COLO668 (cell line): ENCODE measurements at regions not wholly inside any gene's neighbourhood (a gene's known extent, or its start where the extent isn't known, plus 50 kb on each side); places are given as distances from the start of the nearest gene placed in this dataset.
"Not testable (repeated sequence)": the region's sequence is repeated elsewhere in the genome, so short reads cannot be mapped to it uniquely, and the experiment has no call there.

Experiments
- DNase-seq: peaks from one replicate; lab custom pipeline; 2025; ENCODE audit not compliant: unreplicated experiment; lab: John Stamatoyannopoulos, UW

GRCh38 chr7:4436936-4437335 is 245.2 kb upstream of the FOXK1 start:
- DNase-seq = no peak

DNA sequence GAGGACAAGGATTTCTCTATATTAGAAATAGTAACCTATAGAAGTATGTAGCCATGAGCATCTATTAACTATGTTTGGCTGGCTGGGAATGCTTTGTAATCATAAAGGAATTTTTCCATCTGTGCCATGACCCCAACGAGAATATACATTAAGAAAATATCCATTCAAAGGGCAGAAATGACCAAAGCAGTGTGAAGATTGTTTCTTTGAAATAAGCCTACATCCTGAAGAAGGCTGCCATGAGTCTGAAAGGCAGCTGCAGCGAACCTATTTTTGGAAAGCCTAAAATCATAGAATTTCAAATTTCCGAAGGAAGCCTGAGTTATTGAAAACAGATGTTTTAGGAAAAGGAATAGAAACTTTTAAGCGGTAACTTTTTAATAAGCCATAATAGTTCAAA is 244.2 kb upstream of the FOXK1 start:
- DNase-seq = no peak

DNA sequence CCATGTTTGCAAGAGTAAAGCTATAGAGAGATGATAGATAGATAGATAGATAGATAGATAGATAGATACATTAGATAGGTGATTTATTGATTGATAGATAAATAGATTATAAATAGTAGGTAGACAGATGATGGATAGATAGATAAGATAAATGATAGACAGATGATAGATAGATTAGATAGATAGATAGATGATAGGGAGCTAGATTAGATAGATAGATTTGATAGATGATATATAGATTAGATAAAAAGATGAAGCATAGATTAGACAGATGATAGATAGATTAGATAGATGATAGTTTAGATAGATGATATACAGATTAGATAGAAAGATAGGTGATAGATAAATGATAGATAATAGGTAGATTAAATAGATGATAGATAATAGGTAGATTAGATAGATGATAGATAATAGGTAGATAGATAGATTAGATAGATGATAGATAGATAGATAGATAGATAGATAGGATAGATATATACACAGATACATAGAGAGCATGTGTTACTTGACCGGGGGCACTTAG is 243.3 kb upstream of the FOXK1 start:
- no peak for DNase-seq

DNA sequence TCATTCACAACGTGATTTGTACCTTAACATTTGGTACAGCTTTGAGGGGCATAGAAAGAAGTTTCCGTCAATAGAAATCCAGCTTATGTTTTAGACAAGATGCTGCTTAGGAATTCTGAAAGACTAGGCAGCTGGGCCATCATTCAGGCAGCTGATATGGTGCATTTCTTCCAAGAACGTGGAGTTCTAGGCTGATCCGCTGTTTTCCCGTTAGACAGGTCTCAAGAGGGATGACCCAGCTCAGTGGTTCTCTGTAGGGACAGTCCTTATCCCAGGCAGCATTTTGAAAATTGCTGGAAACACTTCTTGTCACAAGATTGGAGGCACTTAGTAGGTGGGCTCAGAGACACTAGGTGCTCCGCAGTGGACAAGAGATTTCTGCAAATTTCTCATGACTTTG is 242.7 kb upstream of the FOXK1 start:
- DNase-seq = no peak

DNA sequence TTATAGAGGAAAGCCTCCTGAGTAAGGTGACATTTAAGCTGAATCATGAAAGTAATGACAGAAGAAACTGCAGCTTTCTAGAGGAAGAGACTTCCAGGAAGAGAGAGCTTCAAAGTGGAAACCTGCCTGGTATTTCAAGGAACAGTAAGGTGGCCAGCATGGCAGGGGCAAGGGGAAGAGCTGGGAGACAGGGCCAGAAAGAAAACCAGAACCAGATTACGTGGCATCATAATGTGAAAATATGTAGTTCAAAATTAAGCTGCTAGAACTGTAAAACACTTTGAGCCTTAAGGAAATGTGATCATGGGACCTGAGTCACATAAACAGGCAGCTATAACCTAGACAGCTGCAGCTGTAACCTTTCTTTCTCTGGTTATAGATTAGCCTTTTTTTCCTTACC is 238.0 kb upstream of the FOXK1 start:
- no peak for DNase-seq

DNA sequence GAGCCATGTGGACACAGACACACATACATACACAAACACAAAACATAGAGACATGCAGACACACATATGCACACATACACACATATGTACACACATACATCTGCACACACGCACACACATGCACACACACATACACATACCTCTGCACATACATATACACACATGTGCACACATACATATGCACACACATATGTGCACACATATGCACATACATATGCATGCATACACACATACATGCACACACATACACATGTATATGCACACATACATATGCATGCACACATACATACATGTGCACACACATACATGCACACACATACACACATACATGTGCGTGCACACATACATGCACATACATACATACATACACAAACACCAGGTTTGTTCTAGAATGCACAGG is 236.3 kb upstream of the FOXK1 start:
- DNase-seq = no peak

- DNase-seq = no peak
Measured at GRCh38 chr7:4449263-4449662, 232.8 kb upstream of the FOXK1 start.

GRCh38 chr7:4450483-4450882 is 231.6 kb upstream of the FOXK1 start:
- DNase-seq = no peak

- DNase-seq = peak; percentile 66
Measured at GRCh38 chr7:4460597-4460996, 221.5 kb upstream of the FOXK1 start.

- no peak for DNase-seq
Measured at GRCh38 chr7:4461531-4461930, 220.6 kb upstream of the FOXK1 start.

GRCh38 chr7:4468320-4469102 is 213.6 kb upstream of the FOXK1 start:
- no peak for DNase-seq

DNA sequence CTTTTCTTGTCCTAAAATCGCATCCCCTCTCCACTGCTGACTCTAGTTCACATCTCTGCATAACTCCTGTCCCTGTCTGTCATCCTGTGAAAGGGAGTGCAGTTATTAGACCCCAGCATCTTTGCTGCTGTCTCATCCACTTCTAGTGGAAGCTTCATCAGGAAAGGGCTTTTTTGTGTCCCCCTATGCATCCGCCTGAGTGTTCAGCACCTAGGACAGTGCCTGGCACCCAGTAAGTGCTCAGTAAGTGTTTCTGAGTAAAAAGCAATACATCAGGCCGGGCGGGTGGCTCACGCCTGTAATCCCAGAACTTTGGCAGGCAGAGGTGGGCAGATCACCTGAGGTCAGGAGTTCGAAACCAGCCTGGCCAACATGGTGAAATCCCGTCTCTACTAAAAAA is 211.8 kb upstream of the FOXK1 start:
- DNase-seq = no peak

- no peak for DNase-seq
Measured at GRCh38 chr7:4472728-4473127, 209.4 kb upstream of the FOXK1 start.

DNA sequence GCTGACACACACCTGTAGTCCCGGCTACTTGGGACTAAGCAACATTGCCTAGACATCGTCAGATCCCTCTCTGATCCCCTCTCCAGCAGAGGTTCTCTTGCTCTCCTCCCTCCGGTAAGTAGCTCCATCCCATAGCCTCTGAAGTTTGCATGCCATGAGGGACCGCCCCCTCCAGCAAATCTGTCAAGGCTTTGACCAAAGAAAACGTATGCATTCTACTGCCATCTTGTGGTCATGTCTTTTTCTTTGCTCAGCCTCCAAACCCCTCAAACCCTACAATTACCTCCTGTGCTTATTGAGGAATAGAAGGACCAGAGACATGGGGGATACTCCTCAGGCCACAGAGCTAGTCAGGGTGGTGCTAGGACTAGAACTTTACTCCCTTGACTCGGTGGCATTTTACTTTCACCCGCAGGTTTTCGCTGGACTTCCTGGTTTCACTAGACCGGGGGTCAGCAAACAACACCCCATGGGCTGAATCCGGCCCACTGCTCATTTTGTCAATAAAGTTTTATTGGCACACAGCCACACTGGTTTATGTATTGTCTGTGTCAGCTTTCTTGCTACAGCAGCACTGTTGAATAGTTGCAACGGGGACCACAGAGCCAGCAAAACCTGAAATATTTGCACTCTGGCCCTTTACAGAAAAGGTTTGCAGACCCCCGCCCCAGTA is 202.6 kb upstream of the FOXK1 start:
- peak; percentile 47 for DNase-seq

- DNase-seq = not testable (repeated sequence)
Measured at GRCh38 chr7:4480131-4480530, 202.0 kb upstream of the FOXK1 start.

DNA sequence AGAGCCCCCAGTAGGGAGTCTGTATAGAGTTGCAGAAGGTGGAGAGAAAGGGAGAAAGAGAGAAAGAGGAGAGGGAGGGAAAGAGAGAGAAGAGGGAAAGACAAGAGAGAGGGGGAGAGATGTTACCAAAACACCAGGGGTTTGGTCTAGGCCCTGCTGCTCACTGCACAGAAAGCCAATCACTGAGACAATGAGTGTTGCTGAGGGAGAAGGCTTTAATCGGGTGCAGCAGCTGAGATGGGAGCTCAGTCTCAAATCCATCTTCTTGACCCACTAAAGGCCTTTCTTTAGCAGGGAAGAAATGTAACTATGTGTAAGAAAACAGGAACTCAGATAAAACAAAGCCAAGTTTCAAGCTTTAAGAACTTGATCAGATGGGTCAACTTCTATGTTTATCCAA is 198.2 kb upstream of the FOXK1 start:
- no peak for DNase-seq

- no peak for DNase-seq
Measured at GRCh38 chr7:4484545-4484944, 197.6 kb upstream of the FOXK1 start.

- no peak for DNase-seq
Measured at GRCh38 chr7:4486907-4487306, 195.2 kb upstream of the FOXK1 start.

- DNase-seq = not testable (repeated sequence)
Measured at GRCh38 chr7:4496911-4497310, 185.2 kb upstream of the FOXK1 start.

DNA sequence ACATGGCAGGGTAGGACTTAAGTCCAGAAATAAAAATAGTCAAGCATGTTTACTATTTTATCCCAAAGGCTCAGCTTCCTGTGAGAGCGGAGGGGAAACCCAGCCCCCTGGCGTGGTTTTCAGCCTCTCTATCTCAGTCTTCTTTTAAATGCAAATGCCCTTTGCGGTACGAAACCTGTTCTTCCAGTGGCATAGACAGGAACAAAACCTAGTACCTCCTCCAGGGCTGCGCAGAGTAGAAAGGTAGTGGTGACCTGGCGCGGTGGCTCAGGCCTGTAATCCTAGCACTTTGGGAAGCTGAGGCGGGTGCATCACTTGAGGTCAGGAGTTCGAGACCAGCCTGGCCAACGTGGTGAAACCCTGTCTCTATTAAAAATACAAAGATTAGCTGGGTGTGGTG is 181.3 kb upstream of the FOXK1 start:
- no peak for DNase-seq

- DNase-seq = not testable (repeated sequence)
Measured at GRCh38 chr7:4507886-4508285, 174.2 kb upstream of the FOXK1 start.

- no peak for DNase-seq
Measured at GRCh38 chr7:4513450-4513849, 168.6 kb upstream of the FOXK1 start.
